ENCODE measurements at regions not wholly inside any gene's neighbourhood (a gene's known extent, or its start where the extent isn't known, plus 50 kb on each side); places are given as distances from the start of the nearest gene placed in this dataset.

DNA sequence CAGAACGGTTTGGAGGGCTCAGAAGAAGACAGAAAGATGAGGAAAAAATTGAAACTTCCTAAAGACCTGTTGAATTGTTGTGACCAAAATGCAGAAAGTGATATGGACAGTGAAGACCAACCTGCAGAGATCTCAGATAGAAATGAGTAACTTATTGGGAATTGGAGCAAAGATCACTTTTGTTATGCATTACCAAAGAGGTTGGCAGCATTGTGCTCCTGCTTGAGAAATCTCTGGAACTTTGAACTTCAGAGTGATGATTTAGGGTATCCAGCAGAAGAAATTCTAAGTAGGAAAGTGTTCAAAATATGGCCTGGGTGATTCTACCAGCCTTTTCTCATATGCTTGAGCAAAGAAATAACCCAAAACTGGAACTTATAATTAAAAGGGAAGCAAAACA lies 136.0 kb downstream of the GJA1 start:
- TF ChIP-seq, protein P1, sequence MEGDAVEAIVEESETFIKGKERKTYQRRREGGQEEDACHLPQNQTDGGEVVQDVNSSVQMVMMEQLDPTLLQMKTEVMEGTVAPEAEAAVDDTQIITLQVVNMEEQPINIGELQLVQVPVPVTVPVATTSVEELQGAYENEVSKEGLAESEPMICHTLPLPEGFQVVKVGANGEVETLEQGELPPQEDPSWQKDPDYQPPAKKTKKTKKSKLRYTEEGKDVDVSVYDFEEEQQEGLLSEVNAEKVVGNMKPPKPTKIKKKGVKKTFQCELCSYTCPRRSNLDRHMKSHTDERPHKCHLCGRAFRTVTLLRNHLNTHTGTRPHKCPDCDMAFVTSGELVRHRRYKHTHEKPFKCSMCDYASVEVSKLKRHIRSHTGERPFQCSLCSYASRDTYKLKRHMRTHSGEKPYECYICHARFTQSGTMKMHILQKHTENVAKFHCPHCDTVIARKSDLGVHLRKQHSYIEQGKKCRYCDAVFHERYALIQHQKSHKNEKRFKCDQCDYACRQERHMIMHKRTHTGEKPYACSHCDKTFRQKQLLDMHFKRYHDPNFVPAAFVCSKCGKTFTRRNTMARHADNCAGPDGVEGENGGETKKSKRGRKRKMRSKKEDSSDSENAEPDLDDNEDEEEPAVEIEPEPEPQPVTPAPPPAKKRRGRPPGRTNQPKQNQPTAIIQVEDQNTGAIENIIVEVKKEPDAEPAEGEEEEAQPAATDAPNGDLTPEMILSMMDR (IDR thresholded peaks at IDR 0.05; ENCODE audit: low read depth, low read length, poor library complexity, severe bottlenecking), result no peak
- no peak for TF ChIP-seq EZH2phosphoT487 (IDR thresholded peaks at IDR 0.05; ENCODE audit: borderline replicate concordance, low read length)

Data from DOHH2 (cell line).